Esophagus squamous epithelium (tissue), 5 donors: ENCODE measurements at regions not wholly inside any gene's neighbourhood (a gene's known extent, or its start where the extent isn't known, plus 50 kb on each side); places are given as distances from the start of the nearest gene placed in this dataset.
"Not testable (repeated sequence)": the region's sequence is repeated elsewhere in the genome, so short reads cannot be mapped to it uniquely, and the experiment has no call there.

Source experiments
- DNase-seq: peaks from one replicate; lab custom pipeline; 2025; lab: John Stamatoyannopoulos, UW
- H3K27ac ChIP-seq, 4 donors: fragments of 200-600 bp; sonication (generic); one replicate each; pipeline ENCODE4 v1.5.1; 2016 to 2019; ENCODE audit warnings: mild to moderate bottlenecking in 1 of 4
- H3K27me3 ChIP-seq, 4 donors: fragments of 200-600 bp; sonication (generic); 1 replicate in 3 of 4; 2 replicates in 1 of 4; pipeline versions ENCODE4 v1.5.1 to v1.6.0; 2017 to 2021; ENCODE audit warnings: antibody characterized with exemption in 1 of 4
- H3K36me3 ChIP-seq, 3 donors: fragments of 200-600 bp; sonication (generic); one replicate each; pipeline ENCODE4 v1.5.1; 2016 to 2019
- H3K4me1 ChIP-seq, 3 donors: fragments of 200-600 bp; sonication (generic); one replicate each; pipeline ENCODE4 v1.5.1; 2017 to 2019
- H3K4me3 ChIP-seq, 4 donors: fragments of 200-600 bp; sonication (generic); 1 replicate in 3 of 4; 2 replicates in 1 of 4; pipeline ENCODE4 v1.5.1; 2016 to 2019; ENCODE audit warnings: mild to moderate bottlenecking in 2 of 4, moderate library complexity in 1 of 4
- H3K9me3 ChIP-seq, 3 donors: fragments of 200-600 bp; sonication (generic); one replicate each; pipeline ENCODE4 v1.5.1; 2016 to 2019
- POLR2A ChIP-seq, 4 donors: fragments of 450-650 bp; IDR thresholded peaks; one replicate each; pipeline ENCODE4 v1.6.1; 2017; ENCODE audit warnings: antibody characterized with exemption in 4 of 4, mild to moderate bottlenecking in 4 of 4, moderate library complexity in 3 of 4
- WGBS, 2 donors: methylation state at CpG; one replicate each; pipeline ENCODE4 v1.1.5; 2018; 5-methylcytosine and 5-hydroxymethylcytosine counted together
- intact Hi-C: fragments of 100-400 bp; cut with DNase I; formaldehyde crosslinking; loops from one replicate; pipeline ENCODE4 v1.15.0; 2022
- TF ChIP-seq, protein P1 (sequence below), 6 experiments: fragments of 450-650 bp in 4 of 6; fragments of 200-600 bp in 2 of 6; sonication (generic) in 2 of 6; IDR thresholded peaks; one replicate each; pipeline ENCODE4 v1.5.1; 2016 to 2019; ENCODE audit warnings: antibody characterized with exemption in 6 of 6, mild to moderate bottlenecking in 4 of 6, moderate library complexity in 4 of 6
- donor health status: DM: yes; HTN: yes; CAD: no.

DNA sequence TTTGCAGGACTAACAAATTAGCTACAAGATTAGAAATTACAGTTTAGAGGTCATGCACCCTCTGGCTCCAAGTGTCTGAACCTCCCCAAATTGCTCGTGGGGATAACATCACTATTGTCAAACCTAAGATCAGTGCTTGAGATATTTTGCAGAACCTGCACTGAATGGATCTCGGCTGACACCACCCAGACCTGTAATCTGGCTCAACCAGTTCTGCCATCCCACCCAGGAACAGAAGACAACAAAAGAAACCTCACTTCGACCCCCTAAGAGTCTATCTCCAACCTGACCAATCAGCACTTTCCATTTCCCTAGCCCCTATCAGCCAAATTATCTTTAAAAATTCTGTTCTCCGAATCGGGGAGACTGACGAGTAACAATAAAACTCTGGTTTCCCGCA, 318.7 kb downstream of the NAP1L3 start:
- Histone ChIP-seq H3K9me3 (no peaks in the 10 kb centered on the region), H3K36me3 (no peaks in the 10 kb centered on the region), H3K27me3 (peaks cover 0 to 5% (median 0%) of the 10 kb centered on the region in 4 donors), H3K27ac (no peak overlapping the region), H3K4me3 (no peak overlapping the region), H3K4me1 (no peaks in the 10 kb centered on the region)
- TF ChIP-seq, protein P1, sequence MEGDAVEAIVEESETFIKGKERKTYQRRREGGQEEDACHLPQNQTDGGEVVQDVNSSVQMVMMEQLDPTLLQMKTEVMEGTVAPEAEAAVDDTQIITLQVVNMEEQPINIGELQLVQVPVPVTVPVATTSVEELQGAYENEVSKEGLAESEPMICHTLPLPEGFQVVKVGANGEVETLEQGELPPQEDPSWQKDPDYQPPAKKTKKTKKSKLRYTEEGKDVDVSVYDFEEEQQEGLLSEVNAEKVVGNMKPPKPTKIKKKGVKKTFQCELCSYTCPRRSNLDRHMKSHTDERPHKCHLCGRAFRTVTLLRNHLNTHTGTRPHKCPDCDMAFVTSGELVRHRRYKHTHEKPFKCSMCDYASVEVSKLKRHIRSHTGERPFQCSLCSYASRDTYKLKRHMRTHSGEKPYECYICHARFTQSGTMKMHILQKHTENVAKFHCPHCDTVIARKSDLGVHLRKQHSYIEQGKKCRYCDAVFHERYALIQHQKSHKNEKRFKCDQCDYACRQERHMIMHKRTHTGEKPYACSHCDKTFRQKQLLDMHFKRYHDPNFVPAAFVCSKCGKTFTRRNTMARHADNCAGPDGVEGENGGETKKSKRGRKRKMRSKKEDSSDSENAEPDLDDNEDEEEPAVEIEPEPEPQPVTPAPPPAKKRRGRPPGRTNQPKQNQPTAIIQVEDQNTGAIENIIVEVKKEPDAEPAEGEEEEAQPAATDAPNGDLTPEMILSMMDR (IDR thresholded peaks at IDR 0.05): no peak
- TF ChIP-seq POLR2A (IDR thresholded peaks at IDR 0.05): no peak
- intact Hi-C loops: no loop called here
- no peak for DNase-seq
- 40 to 72% methylated on average over 5 to 7 of the region's 7 CpGs for WGBS, 2 donors

DNA sequence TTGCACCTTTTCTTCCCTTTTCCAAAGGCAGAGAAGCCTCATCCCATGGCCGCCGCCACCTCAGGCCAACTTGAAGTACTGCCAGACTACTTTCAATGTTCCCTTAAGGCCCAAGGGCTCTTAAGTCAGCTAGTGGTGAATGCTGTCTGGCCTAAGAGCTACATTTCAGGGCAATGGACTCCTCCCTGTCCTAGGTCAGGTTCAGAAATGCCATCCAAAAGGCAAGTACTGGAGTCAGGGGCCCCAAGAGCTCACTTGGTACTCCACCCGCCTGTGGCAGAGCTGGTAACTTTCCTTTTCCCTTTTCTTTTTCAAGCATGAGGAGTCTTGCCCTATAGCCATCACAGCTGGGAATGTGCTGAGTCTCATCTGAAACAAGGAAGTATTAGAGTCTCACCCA, 327.1 kb downstream of the NAP1L3 start:
- no peak for DNase-seq
- intact Hi-C loops: no loop called here
- Histone ChIP-seq H3K4me3 (no peak overlapping the region), H3K27ac (no peak overlapping the region), H3K4me1 (no peaks in the 10 kb centered on the region), H3K9me3 (no peaks in the 10 kb centered on the region), H3K36me3 (no peaks in the 10 kb centered on the region), H3K27me3 (no peaks in the 10 kb centered on the region)
- WGBS, 2 donors: 22% methylated on average over 1 of the region's 3 CpGs; no CpG with 5 or more reads in 1 of the 2 donors
- TF ChIP-seq POLR2A (IDR thresholded peaks at IDR 0.05): no peak
- TF ChIP-seq, protein P1 (IDR thresholded peaks at IDR 0.05): no peak

- intact Hi-C loops, H3K4me1 ChIP-seq: not testable (repeated sequence)
- WGBS, 2 donors: 73 to 77% methylated on average over 2 of the region's 2 CpGs
Observed at GRCh38 chrX:93344287-93344686, 329.1 kb downstream of the NAP1L3 start.

DNA sequence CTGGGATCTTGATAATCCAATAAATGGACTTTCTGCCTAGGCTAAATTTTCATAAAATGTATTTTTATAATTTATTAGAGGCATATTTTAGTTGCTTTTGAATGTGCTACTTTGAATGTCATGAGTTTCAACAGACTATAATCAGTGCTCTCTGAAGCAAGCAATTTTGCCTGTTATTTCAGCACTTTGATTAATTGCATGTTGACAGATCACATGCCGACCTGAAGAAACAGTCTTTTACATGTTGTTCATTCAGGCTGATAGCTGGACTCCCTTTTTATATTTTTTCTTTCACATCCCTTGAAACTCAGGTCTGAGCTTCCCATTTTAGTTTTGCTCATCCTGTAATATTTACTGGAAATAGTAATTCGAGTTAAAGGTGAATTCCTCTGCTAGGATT, 341.0 kb downstream of the NAP1L3 start:
- no peak for DNase-seq
- intact Hi-C loops: no loop called here
- Histone ChIP-seq H3K4me1 (no peaks in the 10 kb centered on the region), H3K36me3 (no peaks in the 10 kb centered on the region), H3K9me3 (no peaks in the 10 kb centered on the region), H3K27ac (no peak overlapping the region), H3K4me3 (no peak overlapping the region), H3K27me3 (no peaks in the 10 kb centered on the region)
- no peak for TF ChIP-seq POLR2A (IDR thresholded peaks at IDR 0.05)
- TF ChIP-seq, protein P1 (IDR thresholded peaks at IDR 0.05): no peak
- 16 to 25% methylated on average over 2 of the region's 2 CpGs for WGBS, 2 donors

More at GRCh38 chrX:93344287-93344686, 329.1 kb downstream of the NAP1L3 start:
- not testable (repeated sequence) for H3K36me3 ChIP-seq, H3K9me3 ChIP-seq, H3K27ac ChIP-seq, DNase-seq, H3K4me3 ChIP-seq, H3K27me3 ChIP-seq

DNA sequence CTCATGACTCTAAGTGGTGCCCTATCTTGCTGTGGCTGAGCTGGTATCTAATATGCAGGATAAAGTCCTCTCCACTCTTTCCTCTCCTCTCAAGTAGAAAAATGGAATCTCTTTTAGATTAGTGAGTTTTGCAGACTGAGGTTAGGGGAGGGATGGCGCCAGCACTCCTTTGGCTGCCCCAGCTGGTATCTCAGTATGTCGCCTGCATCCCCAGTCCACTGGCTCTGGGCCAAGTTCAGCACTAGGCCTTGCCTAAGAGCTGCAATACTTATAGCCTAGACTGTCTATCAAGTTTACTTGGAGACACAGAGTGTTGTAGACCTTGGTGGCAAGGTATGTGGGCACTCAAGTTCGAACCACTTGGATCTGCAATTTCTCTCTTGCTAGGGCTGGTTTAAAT, 351.3 kb downstream of the NAP1L3 start:
- no peaks in the 10 kb centered on the region for H3K9me3 ChIP-seq
- no peaks in the 10 kb centered on the region for H3K4me1 ChIP-seq
- DNase-seq: no peak
- no peak overlapping the region for H3K4me3 ChIP-seq
- no peaks in the 10 kb centered on the region for H3K36me3 ChIP-seq
- WGBS, 2 donors: 74 to 100% methylated on average over 1 to 3 of the region's 3 CpGs
- H3K27ac ChIP-seq: no peak overlapping the region
- no peaks in the 10 kb centered on the region for H3K27me3 ChIP-seq
- intact Hi-C loops: no loop called here
- TF ChIP-seq, protein P1 (IDR thresholded peaks at IDR 0.05): no peak
- TF ChIP-seq POLR2A (IDR thresholded peaks at IDR 0.05): no peak

DNA sequence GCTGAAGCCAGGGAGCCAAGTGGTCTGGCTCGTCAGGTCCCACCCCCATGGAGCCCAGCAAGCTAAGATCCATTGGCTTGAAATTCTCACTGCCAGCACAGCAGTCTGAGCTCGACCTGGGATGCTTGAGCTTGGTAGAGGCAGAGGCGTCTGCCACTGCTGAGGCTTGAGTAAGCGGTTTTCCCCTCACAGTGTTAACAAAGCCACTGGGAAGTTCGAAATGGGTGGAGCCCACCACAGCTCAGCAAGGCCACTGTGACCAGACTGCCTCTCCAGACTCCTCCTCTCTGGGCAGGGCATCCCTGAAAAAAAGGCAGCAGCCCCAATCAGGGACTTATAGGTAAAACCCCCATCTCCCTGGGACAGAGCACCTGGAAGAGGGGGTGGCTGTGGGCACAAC, 353.8 kb downstream of the NAP1L3 start:
- 37% methylated on average over 2 of the region's 5 CpGs; no CpG with 5 or more reads in 1 of the 2 donors for WGBS, 2 donors
- no peaks in the 10 kb centered on the region for H3K36me3 ChIP-seq
- no peak overlapping the region for H3K27ac ChIP-seq
- no peak for DNase-seq
- no peaks in the 10 kb centered on the region for H3K27me3 ChIP-seq
- intact Hi-C loops: no loop called here
- H3K4me3 ChIP-seq: no peak overlapping the region
- no peaks in the 10 kb centered on the region for H3K9me3 ChIP-seq
- H3K4me1 ChIP-seq: no peaks in the 10 kb centered on the region
- TF ChIP-seq, protein P1 (IDR thresholded peaks at IDR 0.05): no peak
- TF ChIP-seq POLR2A (IDR thresholded peaks at IDR 0.05): no peak
